Naive thymus-derived CD8-positive, alpha-beta T cell (primary cell): ENCODE measurements at regions not wholly inside any gene's neighbourhood (a gene's known extent, or its start where the extent isn't known, plus 50 kb on each side); places are given as distances from the start of the nearest gene placed in this dataset.
"Not testable (repeated sequence)": the region's sequence is repeated elsewhere in the genome, so short reads cannot be mapped to it uniquely, and the experiment has no call there.

Experiments used
- ATAC-seq, 2 donors: fragments of 150-1000 bp; cut with Tn5 transposase in 1 of 2; sonication (Bioruptor Pico), chemical (Tn5 transposase) in 1 of 2; 1 replicate in 1 of 2; 2 replicates in 1 of 2; pipeline ENCODE4 v1.10.0; 2021; ENCODE audit warnings: mild to moderate bottlenecking in 2 of 2, moderate library complexity in 2 of 2
- POLR2A ChIA-PET: fragments of 350-600 bp; sonication (Branson Sonifier 250); formaldehyde crosslinking; loops from one replicate; lab custom pipeline; 2021; ENCODE audit warnings: antibody characterized with exemption; lab: Charles Lee
- DNase-seq, 10 donors: peaks; one replicate each; pipeline versions ENCODE4 v3.0.0 to v3.0.0-alpha.2; 2020 to 2022
- H3K27ac Mint-ChIP-seq, 10 donors: one replicate each; pipeline ENCODE4 v1.8.0; 2020 to 2022; ENCODE audit warnings: mild to moderate bottlenecking in 10 of 10, mixed read lengths in 10 of 10, moderate library complexity in 4 of 10, inconsistent platforms in 1 of 10
- H3K27me3 Mint-ChIP-seq, 5 donors: one replicate each; pipeline ENCODE4 v1.8.0; 2021 to 2022; ENCODE audit warnings: mixed read lengths in 5 of 5
- H3K36me3 Mint-ChIP-seq, 3 donors: one replicate each; pipeline ENCODE4 v1.8.0; 2020 to 2022; ENCODE audit warnings: mixed read lengths in 3 of 3, mild to moderate bottlenecking in 2 of 3, inconsistent platforms in 1 of 3
- H3K4me1 Mint-ChIP-seq, 4 donors: one replicate each; pipeline ENCODE4 v1.8.0; 2021 to 2022; ENCODE audit warnings: mixed read lengths in 4 of 4
- H3K4me3 Mint-ChIP-seq, 10 donors: one replicate each; pipeline ENCODE4 v1.8.0; 2020 to 2022; ENCODE audit warnings: mild to moderate bottlenecking in 10 of 10, mixed read lengths in 10 of 10, moderate library complexity in 6 of 10, inconsistent platforms in 1 of 10
- H3K9me3 Mint-ChIP-seq, 9 donors: one replicate each; pipeline ENCODE4 v1.8.0; 2020 to 2022; ENCODE audit warnings: mixed read lengths in 9 of 9, mild to moderate bottlenecking in 3 of 9, inconsistent platforms in 1 of 9, moderate library complexity in 1 of 9

GRCh38 chr17:16866436-16866835 is 105.5 kb downstream of the TNFRSF13B start:
- DNase-seq, result no peak
- Mint-ChIP-seq H3K9me3 (no peaks in the 10 kb centered on the region), H3K36me3 (no peaks in the 10 kb centered on the region), H3K27ac (no peak overlapping the region), H3K27me3 (no peaks in the 10 kb centered on the region), H3K4me3 (no peak overlapping the region), H3K4me1 (no peaks in the 10 kb centered on the region)
- ATAC-seq, result no peak
- POLR2A ChIA-PET, result no interaction called here

- POLR2A ChIA-PET, H3K36me3 Mint-ChIP-seq, H3K4me1 Mint-ChIP-seq, DNase-seq, H3K9me3 Mint-ChIP-seq, H3K27ac Mint-ChIP-seq, ATAC-seq, H3K4me3 Mint-ChIP-seq, H3K27me3 Mint-ChIP-seq: not testable (repeated sequence)
These were observed 106.2 kb downstream of the TNFRSF13B start for GRCh38 chr17:16865704-16866103.

- H3K27ac Mint-ChIP-seq, H3K27me3 Mint-ChIP-seq, ATAC-seq, DNase-seq, POLR2A ChIA-PET, H3K36me3 Mint-ChIP-seq, H3K4me3 Mint-ChIP-seq, H3K9me3 Mint-ChIP-seq, H3K4me1 Mint-ChIP-seq: not testable (repeated sequence)
These were observed 106.8 kb downstream of the TNFRSF13B start for GRCh38 chr17:16865077-16865613.

GRCh38 chr17:16864462-16865076 is 107.3 kb downstream of the TNFRSF13B start:
- H3K4me1 Mint-ChIP-seq, DNase-seq, H3K36me3 Mint-ChIP-seq, H3K27me3 Mint-ChIP-seq, ATAC-seq, H3K4me3 Mint-ChIP-seq, H3K9me3 Mint-ChIP-seq, POLR2A ChIA-PET, H3K27ac Mint-ChIP-seq: not testable (repeated sequence)

GRCh38 chr17:16861152-16861551 is 110.8 kb downstream of the TNFRSF13B start:
- H3K27ac Mint-ChIP-seq, POLR2A ChIA-PET, H3K27me3 Mint-ChIP-seq, ATAC-seq, H3K36me3 Mint-ChIP-seq, H3K4me1 Mint-ChIP-seq, H3K9me3 Mint-ChIP-seq, H3K4me3 Mint-ChIP-seq, DNase-seq: not testable (repeated sequence)

- POLR2A ChIA-PET, H3K4me1 Mint-ChIP-seq, ATAC-seq, H3K4me3 Mint-ChIP-seq, H3K27me3 Mint-ChIP-seq, H3K9me3 Mint-ChIP-seq, DNase-seq, H3K36me3 Mint-ChIP-seq, H3K27ac Mint-ChIP-seq: not testable (repeated sequence)
These were observed 111.5 kb downstream of the TNFRSF13B start for GRCh38 chr17:16860467-16860866.

GRCh38 chr17:16859515-16859914 is 112.4 kb downstream of the TNFRSF13B start:
- DNase-seq, H3K9me3 Mint-ChIP-seq, H3K4me3 Mint-ChIP-seq, H3K27me3 Mint-ChIP-seq, H3K4me1 Mint-ChIP-seq, POLR2A ChIA-PET, ATAC-seq, H3K36me3 Mint-ChIP-seq, H3K27ac Mint-ChIP-seq: not testable (repeated sequence)

- H3K4me1 Mint-ChIP-seq, H3K27ac Mint-ChIP-seq, ATAC-seq, H3K27me3 Mint-ChIP-seq, H3K4me3 Mint-ChIP-seq, POLR2A ChIA-PET, H3K9me3 Mint-ChIP-seq, H3K36me3 Mint-ChIP-seq: not testable (repeated sequence)
- peak in 1 of 10 donors; percentile 22 for DNase-seq
These were observed 114.2 kb downstream of the TNFRSF13B start for GRCh38 chr17:16857746-16858145.

- H3K4me3 Mint-ChIP-seq, H3K27ac Mint-ChIP-seq, H3K27me3 Mint-ChIP-seq, H3K9me3 Mint-ChIP-seq, DNase-seq, H3K36me3 Mint-ChIP-seq, POLR2A ChIA-PET, H3K4me1 Mint-ChIP-seq, ATAC-seq: not testable (repeated sequence)
These were observed 115.1 kb downstream of the TNFRSF13B start for GRCh38 chr17:16856846-16857245.

- H3K36me3 Mint-ChIP-seq, H3K4me1 Mint-ChIP-seq, ATAC-seq, POLR2A ChIA-PET, H3K9me3 Mint-ChIP-seq, H3K4me3 Mint-ChIP-seq, H3K27ac Mint-ChIP-seq, DNase-seq, H3K27me3 Mint-ChIP-seq: not testable (repeated sequence)
These were observed 115.7 kb downstream of the TNFRSF13B start for GRCh38 chr17:16856171-16856570.

- H3K4me3 Mint-ChIP-seq, H3K36me3 Mint-ChIP-seq, H3K27me3 Mint-ChIP-seq, ATAC-seq, H3K9me3 Mint-ChIP-seq, DNase-seq, H3K4me1 Mint-ChIP-seq, POLR2A ChIA-PET: not testable (repeated sequence)
- peak overlapping the region in 1 of 10 donors; percentile 27 for H3K27ac Mint-ChIP-seq
These were observed 117.3 kb downstream of the TNFRSF13B start for GRCh38 chr17:16854636-16855035.

- POLR2A ChIA-PET, result no interaction called here
- ATAC-seq (no peak), DNase-seq (no peak)
- peaks cover 0 to under 1% (median 0%) of the 10 kb centered on the region in 9 donors for H3K9me3 Mint-ChIP-seq
- H3K4me1 Mint-ChIP-seq, result no peaks in the 10 kb centered on the region
- peaks cover 0 to 3% (median 0%) of the 10 kb centered on the region in 5 donors for H3K27me3 Mint-ChIP-seq
- no peak overlapping the region for H3K4me3 Mint-ChIP-seq
- H3K36me3 Mint-ChIP-seq, result no peaks in the 10 kb centered on the region
- H3K27ac Mint-ChIP-seq, result no peak overlapping the region
These were observed 118.1 kb downstream of the TNFRSF13B start for GRCh38 chr17:16853661-16854320.

- POLR2A ChIA-PET, H3K27me3 Mint-ChIP-seq, H3K36me3 Mint-ChIP-seq, H3K9me3 Mint-ChIP-seq, H3K27ac Mint-ChIP-seq, H3K4me3 Mint-ChIP-seq, DNase-seq, H3K4me1 Mint-ChIP-seq, ATAC-seq: not testable (repeated sequence)
These were observed 122.1 kb downstream of the TNFRSF13B start for GRCh38 chr17:16849861-16850260.

GRCh38 chr17:16848997-16849396 is 122.9 kb downstream of the TNFRSF13B start:
- POLR2A ChIA-PET, H3K27ac Mint-ChIP-seq, H3K36me3 Mint-ChIP-seq, ATAC-seq, H3K4me3 Mint-ChIP-seq, H3K4me1 Mint-ChIP-seq, H3K27me3 Mint-ChIP-seq, H3K9me3 Mint-ChIP-seq: not testable (repeated sequence)
- DNase-seq, result peak in 2 of 10 donors; percentile 11 to 45
